ENCODE measurements at regions not wholly inside any gene's neighbourhood (a gene's known extent, or its start where the extent isn't known, plus 50 kb on each side); places are given as distances from the start of the nearest gene placed in this dataset.

DNA sequence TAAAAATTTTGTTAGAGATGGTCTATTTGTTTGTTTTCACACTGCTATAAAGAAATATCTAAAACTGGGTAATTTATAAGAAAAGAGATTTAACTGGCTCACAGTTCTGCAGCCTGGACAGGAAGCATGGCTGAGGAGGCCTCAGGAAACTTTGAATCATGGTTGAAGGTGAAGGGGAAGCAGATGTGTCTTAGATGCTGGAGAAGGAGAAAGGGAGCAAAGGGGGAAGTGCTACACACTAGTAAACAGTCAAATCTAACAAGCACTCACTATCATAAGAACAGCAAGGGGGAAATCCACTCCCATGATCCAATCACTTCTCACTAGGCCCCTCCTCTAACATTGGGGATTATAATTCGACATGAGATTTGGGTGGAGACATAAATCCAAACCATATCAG, 76.8 kb upstream of the COL24A1 start:
- Histone ChIP-seq H3K4me3 (no peak overlapping the region), H3K9me3 (replicated peaks in 1 of 3) (no peaks in the 10 kb centered on the region), H3K27ac (no peak overlapping the region), H3K36me3 (replicated peaks in 1 of 2) (no peaks in the 10 kb centered on the region), H3K27me3 (no peaks in the 10 kb centered on the region), H3K4me1 (replicated peaks in 1 of 2) (no peaks in the 10 kb centered on the region)
- 31 to 50% (median 37%) methylated on average over 1 of the region's 1 CpG for WGBS, 4 donors
- DNase-seq = no peak
- TF ChIP-seq, protein P1, sequence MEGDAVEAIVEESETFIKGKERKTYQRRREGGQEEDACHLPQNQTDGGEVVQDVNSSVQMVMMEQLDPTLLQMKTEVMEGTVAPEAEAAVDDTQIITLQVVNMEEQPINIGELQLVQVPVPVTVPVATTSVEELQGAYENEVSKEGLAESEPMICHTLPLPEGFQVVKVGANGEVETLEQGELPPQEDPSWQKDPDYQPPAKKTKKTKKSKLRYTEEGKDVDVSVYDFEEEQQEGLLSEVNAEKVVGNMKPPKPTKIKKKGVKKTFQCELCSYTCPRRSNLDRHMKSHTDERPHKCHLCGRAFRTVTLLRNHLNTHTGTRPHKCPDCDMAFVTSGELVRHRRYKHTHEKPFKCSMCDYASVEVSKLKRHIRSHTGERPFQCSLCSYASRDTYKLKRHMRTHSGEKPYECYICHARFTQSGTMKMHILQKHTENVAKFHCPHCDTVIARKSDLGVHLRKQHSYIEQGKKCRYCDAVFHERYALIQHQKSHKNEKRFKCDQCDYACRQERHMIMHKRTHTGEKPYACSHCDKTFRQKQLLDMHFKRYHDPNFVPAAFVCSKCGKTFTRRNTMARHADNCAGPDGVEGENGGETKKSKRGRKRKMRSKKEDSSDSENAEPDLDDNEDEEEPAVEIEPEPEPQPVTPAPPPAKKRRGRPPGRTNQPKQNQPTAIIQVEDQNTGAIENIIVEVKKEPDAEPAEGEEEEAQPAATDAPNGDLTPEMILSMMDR (IDR thresholded peaks at IDR 0.05) = no peak
- no peak for TF ChIP-seq POLR2A (IDR thresholded peaks at IDR 0.05)
- intact Hi-C loops (cut with DNase I) = no loop called here

DNA sequence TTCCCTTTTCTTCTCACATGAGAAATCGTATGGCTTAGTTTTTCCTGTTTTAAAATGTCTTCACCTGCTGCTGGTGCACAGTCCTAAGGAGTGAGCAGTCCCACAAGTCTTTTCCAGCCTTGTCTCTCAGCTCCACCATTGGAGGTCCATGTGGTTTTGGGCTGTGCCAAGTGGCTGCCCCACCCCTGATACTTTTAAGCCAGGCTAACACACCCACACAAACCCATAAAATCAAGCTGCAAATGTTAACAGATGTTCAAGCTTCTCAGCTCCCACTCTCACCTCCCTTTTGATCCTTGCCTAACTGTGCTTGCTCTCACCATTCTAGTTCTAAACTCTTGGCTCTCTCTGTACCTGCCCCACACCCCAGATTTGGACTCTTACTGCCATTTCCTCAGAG, 74.5 kb upstream of the COL24A1 start:
- WGBS, 4 donors = 53 to 58% (median 56%) methylated on average over 1 of the region's 1 CpG
- H3K27me3 ChIP-seq = no peaks in the 10 kb centered on the region
- no peaks in the 10 kb centered on the region for H3K4me1 ChIP-seq (replicated peaks in 1 of 2)
- H3K36me3 ChIP-seq (replicated peaks in 1 of 2) = no peaks in the 10 kb centered on the region
- H3K27ac ChIP-seq = no peak overlapping the region
- intact Hi-C loops (cut with DNase I) = no loop called here
- no peak for DNase-seq
- H3K4me3 ChIP-seq = no peak overlapping the region
- TF ChIP-seq POLR2A (IDR thresholded peaks at IDR 0.05) = no peak
- TF ChIP-seq, protein P1 (IDR thresholded peaks at IDR 0.05) = no peak
- no peaks in the 10 kb centered on the region for H3K9me3 ChIP-seq (replicated peaks in 1 of 3)

DNA sequence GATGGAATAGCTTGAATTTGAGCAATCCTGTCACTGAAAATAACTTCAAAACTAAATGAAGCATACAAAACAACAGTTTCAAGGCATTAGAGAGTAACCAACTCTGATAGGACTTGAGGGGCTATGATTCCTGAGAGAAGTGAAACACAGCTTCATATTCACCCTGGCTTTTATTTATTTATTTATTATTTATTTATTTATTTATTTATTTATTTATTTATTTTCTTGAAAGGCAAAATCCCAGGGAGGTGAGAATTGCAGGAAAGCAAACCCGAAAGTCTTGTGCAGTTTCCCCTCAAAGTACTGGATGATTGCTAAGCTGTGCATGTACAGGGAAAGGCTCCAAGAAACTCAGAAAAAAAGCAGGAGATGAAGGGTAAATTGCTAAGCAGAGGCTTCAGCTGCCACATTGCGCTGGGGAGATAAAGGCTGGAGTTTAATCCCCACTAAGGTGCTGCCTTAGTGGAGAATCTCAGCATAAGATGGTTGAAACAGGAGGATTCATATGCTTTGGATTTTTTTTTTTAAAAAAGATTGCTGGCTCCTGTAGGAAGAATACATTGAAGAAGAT, 72.9 kb upstream of the COL24A1 start:
- intact Hi-C loops (cut with DNase I) = no loop called here
- Histone ChIP-seq H3K9me3 (replicated peaks in 1 of 3) (no peaks in the 10 kb centered on the region), H3K27ac (no peak overlapping the region), H3K4me1 (replicated peaks in 1 of 2) (no peaks in the 10 kb centered on the region), H3K36me3 (replicated peaks in 1 of 2) (no peaks in the 10 kb centered on the region), H3K4me3 (no peak overlapping the region), H3K27me3 (no peaks in the 10 kb centered on the region)
- DNase-seq = no peak
- TF ChIP-seq, protein P1 (IDR thresholded peaks at IDR 0.05) = no peak
- TF ChIP-seq POLR2A (IDR thresholded peaks at IDR 0.05) = no peak
- WGBS, 4 donors = 73 to 88% (median 79%) methylated on average over 2 of the region's 2 CpGs

DNA sequence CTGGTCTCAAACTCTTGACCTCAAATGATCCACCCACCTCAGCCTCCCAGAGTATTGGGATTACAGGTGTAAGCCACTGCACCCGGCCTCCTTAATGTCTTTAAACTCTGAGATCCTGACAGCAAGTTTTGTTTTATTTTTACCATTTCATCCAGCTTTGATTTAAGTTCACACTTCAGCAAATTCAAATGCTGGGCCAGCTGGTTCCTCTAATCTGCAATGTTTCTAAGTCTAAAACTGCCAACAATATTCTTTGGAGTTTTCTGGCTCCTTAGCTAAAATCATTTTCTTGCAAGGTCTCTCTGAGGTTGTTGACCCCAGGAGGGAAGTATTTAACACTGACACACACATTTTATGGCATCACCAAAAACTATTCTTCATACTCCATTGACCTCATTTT, 72.0 kb upstream of the COL24A1 start:
- WGBS, 4 donors = 56 to 74% (median 64%) methylated on average over 1 of the region's 1 CpG
- Histone ChIP-seq H3K27ac (no peak overlapping the region), H3K4me3 (no peak overlapping the region), H3K36me3 (replicated peaks in 1 of 2) (no peaks in the 10 kb centered on the region), H3K4me1 (replicated peaks in 1 of 2) (no peaks in the 10 kb centered on the region), H3K27me3 (no peaks in the 10 kb centered on the region), H3K9me3 (replicated peaks in 1 of 3) (no peaks in the 10 kb centered on the region)
- intact Hi-C loops (cut with DNase I) = no loop called here
- TF ChIP-seq POLR2A (IDR thresholded peaks at IDR 0.05) = no peak
- TF ChIP-seq, protein P1 (IDR thresholded peaks at IDR 0.05) = no peak
- DNase-seq = no peak

Measured in adrenal gland (tissue), 9 donors.